ENCODE measurements at regions not wholly inside any gene's neighbourhood (a gene's known extent, or its start where the extent isn't known, plus 50 kb on each side); places are given as distances from the start of the nearest gene placed in this dataset.

DNA sequence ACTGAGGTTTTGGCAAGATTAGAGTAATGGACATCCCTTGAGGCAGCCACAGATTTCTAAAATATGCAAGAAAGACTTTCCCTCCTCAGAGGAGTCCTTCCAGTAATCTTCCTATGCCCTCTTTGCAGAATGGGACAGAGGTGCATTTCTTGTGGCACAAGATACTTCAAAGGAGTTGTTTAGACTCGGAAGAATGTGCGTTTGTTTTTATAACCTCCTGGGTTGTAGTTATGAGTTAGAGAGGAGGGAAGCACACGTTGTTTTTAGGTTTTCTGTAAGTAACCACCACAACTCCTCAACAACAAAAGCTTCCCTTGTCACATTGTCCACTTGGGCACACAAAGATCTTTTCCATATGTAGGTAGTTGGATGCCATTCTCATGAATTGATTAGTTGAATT lies 78.1 kb upstream of the GLI3 start (continued):
- TF ChIP-seq, protein P1, sequence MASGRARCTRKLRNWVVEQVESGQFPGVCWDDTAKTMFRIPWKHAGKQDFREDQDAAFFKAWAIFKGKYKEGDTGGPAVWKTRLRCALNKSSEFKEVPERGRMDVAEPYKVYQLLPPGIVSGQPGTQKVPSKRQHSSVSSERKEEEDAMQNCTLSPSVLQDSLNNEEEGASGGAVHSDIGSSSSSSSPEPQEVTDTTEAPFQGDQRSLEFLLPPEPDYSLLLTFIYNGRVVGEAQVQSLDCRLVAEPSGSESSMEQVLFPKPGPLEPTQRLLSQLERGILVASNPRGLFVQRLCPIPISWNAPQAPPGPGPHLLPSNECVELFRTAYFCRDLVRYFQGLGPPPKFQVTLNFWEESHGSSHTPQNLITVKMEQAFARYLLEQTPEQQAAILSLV (tag; IDR thresholded peaks at IDR 0.05) = no peak
- no peak for TF ChIP-seq ARID1B (IDR thresholded peaks at IDR 0.05)
- no peak for TF ChIP-seq NFATC3 (IDR thresholded peaks at IDR 0.05)
- TF ChIP-seq, protein P2, sequence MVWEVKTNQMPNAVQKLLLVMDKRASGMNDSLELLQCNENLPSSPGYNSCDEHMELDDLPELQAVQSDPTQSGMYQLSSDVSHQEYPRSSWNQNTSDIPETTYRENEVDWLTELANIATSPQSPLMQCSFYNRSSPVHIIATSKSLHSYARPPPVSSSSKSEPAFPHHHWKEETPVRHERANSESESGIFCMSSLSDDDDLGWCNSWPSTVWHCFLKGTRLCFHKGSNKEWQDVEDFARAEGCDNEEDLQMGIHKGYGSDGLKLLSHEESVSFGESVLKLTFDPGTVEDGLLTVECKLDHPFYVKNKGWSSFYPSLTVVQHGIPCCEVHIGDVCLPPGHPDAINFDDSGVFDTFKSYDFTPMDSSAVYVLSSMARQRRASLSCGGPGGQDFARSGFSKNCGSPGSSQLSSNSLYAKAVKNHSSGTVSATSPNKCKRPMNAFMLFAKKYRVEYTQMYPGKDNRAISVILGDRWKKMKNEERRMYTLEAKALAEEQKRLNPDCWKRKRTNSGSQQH (CRISPR knock-in tag; IDR thresholded peaks at IDR 0.05) = no peak
- TF ChIP-seq ZNF584 (CRISPR knock-in tag; IDR thresholded peaks at IDR 0.05; ENCODE audit: low read depth) = no peak
- TF ChIP-seq RBM34 (IDR thresholded peaks at IDR 0.05; ENCODE audit: borderline replicate concordance, insufficient read depth, low read length) = no peak
- no peak for TF ChIP-seq CBX5 (IDR thresholded peaks at IDR 0.05; ENCODE audit: borderline replicate concordance, low read depth)
- TF ChIP-seq, protein P3, sequence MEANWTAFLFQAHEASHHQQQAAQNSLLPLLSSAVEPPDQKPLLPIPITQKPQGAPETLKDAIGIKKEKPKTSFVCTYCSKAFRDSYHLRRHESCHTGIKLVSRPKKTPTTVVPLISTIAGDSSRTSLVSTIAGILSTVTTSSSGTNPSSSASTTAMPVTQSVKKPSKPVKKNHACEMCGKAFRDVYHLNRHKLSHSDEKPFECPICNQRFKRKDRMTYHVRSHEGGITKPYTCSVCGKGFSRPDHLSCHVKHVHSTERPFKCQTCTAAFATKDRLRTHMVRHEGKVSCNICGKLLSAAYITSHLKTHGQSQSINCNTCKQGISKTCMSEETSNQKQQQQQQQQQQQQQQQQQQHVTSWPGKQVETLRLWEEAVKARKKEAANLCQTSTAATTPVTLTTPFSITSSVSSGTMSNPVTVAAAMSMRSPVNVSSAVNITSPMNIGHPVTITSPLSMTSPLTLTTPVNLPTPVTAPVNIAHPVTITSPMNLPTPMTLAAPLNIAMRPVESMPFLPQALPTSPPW (CRISPR knock-in tag; IDR thresholded peaks at IDR 0.05) = no peak
- TF ChIP-seq, protein P4, sequence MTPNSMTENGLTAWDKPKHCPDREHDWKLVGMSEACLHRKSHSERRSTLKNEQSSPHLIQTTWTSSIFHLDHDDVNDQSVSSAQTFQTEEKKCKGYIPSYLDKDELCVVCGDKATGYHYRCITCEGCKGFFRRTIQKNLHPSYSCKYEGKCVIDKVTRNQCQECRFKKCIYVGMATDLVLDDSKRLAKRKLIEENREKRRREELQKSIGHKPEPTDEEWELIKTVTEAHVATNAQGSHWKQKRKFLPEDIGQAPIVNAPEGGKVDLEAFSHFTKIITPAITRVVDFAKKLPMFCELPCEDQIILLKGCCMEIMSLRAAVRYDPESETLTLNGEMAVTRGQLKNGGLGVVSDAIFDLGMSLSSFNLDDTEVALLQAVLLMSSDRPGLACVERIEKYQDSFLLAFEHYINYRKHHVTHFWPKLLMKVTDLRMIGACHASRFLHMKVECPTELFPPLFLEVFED (CRISPR knock-in tag; conservative IDR thresholded peaks at IDR 0.05) = no peak
- TF ChIP-seq PRPF4 (IDR thresholded peaks at IDR 0.05; ENCODE audit: insufficient read depth, low read depth, low read length, poor library complexity, severe bottlenecking) = no peak

Data from K562 (cell line).